Hematopoietic multipotent progenitor cell treated with erythropoietin and hydrocortisone succinate and interleukin-3 and kit ligand, for 17 days (in vitro differentiated cells): ENCODE measurements at regions not wholly inside any gene's neighbourhood (a gene's known extent, or its start where the extent isn't known, plus 50 kb on each side); places are given as distances from the start of the nearest gene placed in this dataset.
"Not testable (repeated sequence)": the region's sequence is repeated elsewhere in the genome, so short reads cannot be mapped to it uniquely, and the experiment has no call there.

Experiments used
- DNase-seq: peaks from one replicate; pipeline ENCODE4 v3.0.0-alpha.2; 2015; ENCODE audit warnings: low spot score

- not testable (repeated sequence) for DNase-seq
These were observed 206.4 kb upstream of the PRKX start for GRCh38 chrX:3919668-3920423.

GRCh38 chrX:3914813-3915212 is 201.4 kb upstream of the PRKX start:
- DNase-seq: not testable (repeated sequence)

GRCh38 chrX:3914059-3914458 is 200.6 kb upstream of the PRKX start:
- not testable (repeated sequence) for DNase-seq

- not testable (repeated sequence) for DNase-seq
These were observed 197.6 kb upstream of the PRKX start for GRCh38 chrX:3911012-3911411.

GRCh38 chrX:3910611-3911010 is 197.2 kb upstream of the PRKX start:
- not testable (repeated sequence) for DNase-seq

GRCh38 chrX:3905522-3906258 is 192.2 kb upstream of the PRKX start:
- DNase-seq: not testable (repeated sequence)

- DNase-seq: not testable (repeated sequence)
These were observed 188.8 kb upstream of the PRKX start for GRCh38 chrX:3902222-3902621.

- not testable (repeated sequence) for DNase-seq
These were observed 183.3 kb upstream of the PRKX start for GRCh38 chrX:3896755-3897154.

GRCh38 chrX:3882553-3882920 is 169.1 kb upstream of the PRKX start:
- DNase-seq: not testable (repeated sequence)

GRCh38 chrX:3881898-3882552 is 168.6 kb upstream of the PRKX start:
- not testable (repeated sequence) for DNase-seq

- not testable (repeated sequence) for DNase-seq
These were observed 167.9 kb upstream of the PRKX start for GRCh38 chrX:3881255-3881895.

GRCh38 chrX:3876393-3876792 is 162.9 kb upstream of the PRKX start:
- DNase-seq: not testable (repeated sequence)

- not testable (repeated sequence) for DNase-seq
These were observed 162.2 kb upstream of the PRKX start for GRCh38 chrX:3875638-3876037.

- not testable (repeated sequence) for DNase-seq
These were observed 158.9 kb upstream of the PRKX start for GRCh38 chrX:3872226-3872879.

GRCh38 chrX:3867067-3867831 is 153.8 kb upstream of the PRKX start:
- not testable (repeated sequence) for DNase-seq

GRCh38 chrX:3858332-3858731 is 144.9 kb upstream of the PRKX start:
- DNase-seq: not testable (repeated sequence)

- DNase-seq: not testable (repeated sequence)
These were observed 130.2 kb upstream of the PRKX start for GRCh38 chrX:3843522-3844145.

GRCh38 chrX:3842822-3843521 is 129.5 kb upstream of the PRKX start:
- not testable (repeated sequence) for DNase-seq

GRCh38 chrX:3838754-3839153 is 125.3 kb upstream of the PRKX start:
- DNase-seq: not testable (repeated sequence)
